NOMO-1 treated with dmso at 0.1 percent for 144 hours (cell line): ENCODE measurements at regions not wholly inside any gene's neighbourhood (a gene's known extent, or its start where the extent isn't known, plus 50 kb on each side); places are given as distances from the start of the nearest gene placed in this dataset.

Source experiments
- DNase-seq: peaks from one replicate; lab custom pipeline; 2025; ENCODE audit not compliant: unreplicated experiment; lab: John Stamatoyannopoulos, UW

DNA sequence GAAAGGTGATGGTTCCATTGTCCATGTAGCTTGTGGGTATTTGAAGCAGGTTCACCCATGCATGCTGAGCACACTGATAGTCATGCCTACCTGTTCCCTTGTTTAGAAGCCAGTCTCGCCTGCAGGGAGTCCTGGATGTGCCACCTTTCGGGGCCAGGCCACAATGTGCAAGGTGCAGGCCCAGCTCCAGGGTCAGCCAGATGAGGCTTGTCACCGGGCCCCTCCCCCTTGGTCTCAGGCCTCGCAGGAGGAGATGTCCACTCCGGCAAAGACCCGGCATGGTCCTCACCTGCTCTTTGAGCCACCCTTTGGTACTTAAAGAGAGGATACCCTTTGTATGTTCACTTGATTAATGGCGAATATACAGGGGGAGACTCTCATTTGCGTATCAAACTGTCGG lies 140.4 kb upstream of the RTL1 start:
- no peak for DNase-seq

DNA sequence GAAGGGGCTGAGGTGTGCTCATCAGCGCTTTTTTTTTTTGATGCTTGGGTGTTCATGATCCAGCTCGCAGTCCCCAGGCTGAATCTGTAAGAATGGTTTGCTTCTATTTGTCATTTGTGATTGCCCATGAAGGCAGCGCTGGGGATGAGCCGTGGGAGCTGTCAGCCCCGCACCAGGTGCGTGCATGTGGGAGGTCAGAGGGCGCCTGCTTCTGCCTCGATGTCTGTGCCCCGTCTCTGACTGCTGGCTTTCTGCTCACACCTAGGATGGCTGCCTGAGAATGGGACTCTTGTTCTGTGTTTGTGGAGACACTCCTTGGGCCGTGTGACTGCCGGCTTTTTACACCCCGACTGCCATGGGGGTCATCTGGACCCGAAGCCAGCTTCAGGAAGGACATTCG lies 141.2 kb upstream of the RTL1 start:
- no peak for DNase-seq

GRCh38 chr14:101045511-101045910 lies 142.0 kb upstream of the RTL1 start:
- DNase-seq, result no peak

GRCh38 chr14:101046071-101046470 lies 142.5 kb upstream of the RTL1 start:
- DNase-seq, result no peak

DNA sequence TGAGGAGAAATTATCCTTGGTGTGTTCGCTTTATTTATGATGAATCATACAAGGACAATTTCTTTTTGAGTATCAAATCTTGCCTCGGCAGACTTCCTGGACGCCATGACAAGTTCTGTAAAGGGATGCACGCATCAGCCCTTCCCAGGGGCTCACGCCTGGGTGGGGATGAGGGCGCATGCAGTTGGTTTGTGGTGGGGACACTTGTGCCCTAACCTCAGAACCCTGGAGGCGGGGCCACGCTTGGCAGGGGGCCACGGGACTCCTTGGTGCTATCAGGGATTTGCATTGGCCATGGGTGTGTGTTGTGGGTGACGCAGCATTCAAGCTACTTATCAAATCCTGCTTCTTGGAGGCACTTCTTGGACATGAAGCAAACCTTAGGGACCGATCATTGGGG lies 143.8 kb upstream of the RTL1 start:
- no peak for DNase-seq

DNA sequence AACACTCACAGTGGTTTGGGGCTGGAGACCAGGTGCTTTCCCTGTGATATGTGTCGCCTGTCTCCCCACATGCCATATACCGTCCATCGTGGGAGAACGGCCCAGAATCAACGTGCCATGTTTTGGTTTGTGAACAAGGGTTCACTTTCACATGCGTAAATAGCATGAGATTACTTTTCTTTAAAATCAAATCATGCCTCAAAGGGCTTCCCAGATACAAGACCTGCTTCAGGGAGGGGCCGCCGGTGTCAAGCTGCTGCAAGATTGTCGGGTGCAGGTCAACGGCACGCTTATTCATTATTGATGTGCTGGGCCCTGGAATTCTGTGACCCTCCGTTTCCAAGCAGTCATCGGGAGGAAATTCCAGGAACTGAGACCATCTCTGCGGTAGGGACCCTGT lies 145.2 kb upstream of the RTL1 start:
- no peak for DNase-seq

DNA sequence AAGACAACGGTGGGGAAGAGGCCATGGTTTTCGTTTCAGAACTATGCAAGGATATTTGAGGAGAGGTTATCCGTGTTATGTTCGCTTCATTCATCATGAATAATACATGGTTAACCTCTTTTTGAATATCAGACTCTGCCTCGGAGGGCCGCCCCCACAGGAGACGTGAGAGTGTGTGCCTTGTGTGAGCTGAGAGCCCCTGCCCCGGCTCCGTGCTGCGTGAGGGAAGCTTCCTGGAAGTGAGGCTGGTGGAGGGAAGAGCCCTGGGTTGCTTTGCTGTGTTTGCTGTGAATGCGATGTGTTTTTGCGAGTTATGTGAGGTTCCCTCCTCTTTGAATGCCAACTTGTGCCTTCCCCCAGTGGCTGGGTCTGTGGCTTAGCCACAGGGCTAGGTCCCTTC lies 146.0 kb upstream of the RTL1 start:
- no peak for DNase-seq

DNA sequence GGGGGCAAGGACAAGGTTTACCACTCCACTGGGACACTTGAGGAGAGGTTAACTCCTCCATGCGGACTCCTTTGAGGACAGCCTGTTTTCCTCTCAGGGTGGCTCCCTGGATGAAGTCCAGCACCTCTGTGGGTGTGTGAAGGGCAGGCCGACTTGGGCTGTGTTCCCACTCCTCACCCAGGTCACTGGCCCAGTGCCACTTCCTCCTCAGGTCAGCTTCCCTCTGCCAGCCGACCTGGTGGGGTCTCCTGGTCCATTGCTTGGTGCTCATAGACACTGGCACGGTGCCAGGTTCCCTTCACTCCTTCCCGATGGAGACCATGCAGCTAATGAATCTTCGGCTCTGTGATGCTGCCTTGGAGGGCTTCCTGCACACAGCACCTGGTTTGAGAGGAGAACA lies 146.4 kb upstream of the RTL1 start:
- no peak for DNase-seq

- DNase-seq, result no peak
Observed at GRCh38 chr14:101050901-101051490, 147.5 kb upstream of the RTL1 start.

GRCh38 chr14:101054671-101055070 lies 151.1 kb upstream of the RTL1 start:
- no peak for DNase-seq

- DNase-seq, result no peak
Observed at GRCh38 chr14:101055106-101055662, 151.7 kb upstream of the RTL1 start.

- DNase-seq, result no peak
Observed at GRCh38 chr14:101055776-101056374, 152.4 kb upstream of the RTL1 start.

- no peak for DNase-seq
Observed at GRCh38 chr14:101056446-101056845, 152.9 kb upstream of the RTL1 start.

GRCh38 chr14:101057394-101057793 lies 153.9 kb upstream of the RTL1 start:
- no peak for DNase-seq

- no peak for DNase-seq
Observed at GRCh38 chr14:101058571-101058970, 155.0 kb upstream of the RTL1 start.

GRCh38 chr14:101060171-101060601 lies 156.7 kb upstream of the RTL1 start:
- DNase-seq, result no peak

DNA sequence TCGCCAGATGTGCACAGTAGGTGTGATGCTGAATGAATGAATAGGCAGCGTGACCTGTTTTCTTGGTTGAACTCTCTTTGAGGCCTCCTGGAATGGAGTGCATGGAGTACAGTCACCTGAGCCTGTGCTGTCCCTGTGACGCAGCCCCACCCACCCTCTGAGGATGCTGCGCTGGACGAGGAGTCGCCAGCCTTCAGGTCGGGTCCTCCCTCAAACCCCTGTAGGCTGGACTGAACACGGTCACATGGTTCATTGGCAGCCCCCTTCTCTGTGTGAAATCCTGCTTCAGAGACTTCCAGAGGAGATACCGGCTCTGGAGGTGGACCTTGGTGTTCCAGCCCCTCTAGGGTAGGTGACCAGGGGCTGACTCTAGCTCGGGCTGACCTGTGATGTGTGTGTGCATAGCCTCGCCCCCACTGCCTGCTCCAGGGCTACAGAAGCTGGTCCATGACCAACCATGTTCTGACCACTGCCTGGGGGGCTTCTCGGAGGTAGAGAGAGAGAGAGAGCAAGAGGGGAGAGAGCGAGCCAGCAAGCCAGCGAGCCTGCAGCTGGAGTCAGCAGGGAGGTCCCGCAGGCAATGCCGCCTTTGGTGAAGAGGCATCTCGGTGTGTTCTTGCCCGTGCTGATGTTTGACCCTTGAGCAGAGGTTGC lies 158.0 kb upstream of the RTL1 start:
- no peak for DNase-seq

- DNase-seq, result no peak
Observed at GRCh38 chr14:101062065-101062450, 158.5 kb upstream of the RTL1 start.

GRCh38 chr14:101062601-101063000 lies 159.1 kb upstream of the RTL1 start:
- no peak for DNase-seq

DNA sequence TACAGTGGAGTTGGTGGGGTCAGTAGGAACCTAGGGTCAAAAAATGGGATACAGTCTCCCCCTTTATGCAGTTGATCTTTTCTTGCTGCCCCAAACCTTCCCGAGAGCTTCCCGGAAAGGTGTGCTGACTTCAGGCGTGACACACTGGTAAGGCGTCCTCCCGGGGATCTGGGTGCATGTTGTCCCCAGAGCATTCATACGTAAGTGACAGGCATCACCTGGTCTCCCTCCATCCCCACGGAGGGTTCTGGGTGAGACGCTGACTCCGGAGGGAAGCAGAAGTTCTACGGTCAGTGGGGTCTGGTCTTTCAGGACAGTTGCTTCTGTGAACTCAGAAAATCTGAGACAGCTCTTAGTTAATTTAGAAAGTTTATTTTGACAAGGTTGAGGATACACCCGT lies 159.6 kb upstream of the RTL1 start:
- DNase-seq, result no peak

GRCh38 chr14:101064121-101064661 lies 160.7 kb upstream of the RTL1 start:
- no peak for DNase-seq

DNA sequence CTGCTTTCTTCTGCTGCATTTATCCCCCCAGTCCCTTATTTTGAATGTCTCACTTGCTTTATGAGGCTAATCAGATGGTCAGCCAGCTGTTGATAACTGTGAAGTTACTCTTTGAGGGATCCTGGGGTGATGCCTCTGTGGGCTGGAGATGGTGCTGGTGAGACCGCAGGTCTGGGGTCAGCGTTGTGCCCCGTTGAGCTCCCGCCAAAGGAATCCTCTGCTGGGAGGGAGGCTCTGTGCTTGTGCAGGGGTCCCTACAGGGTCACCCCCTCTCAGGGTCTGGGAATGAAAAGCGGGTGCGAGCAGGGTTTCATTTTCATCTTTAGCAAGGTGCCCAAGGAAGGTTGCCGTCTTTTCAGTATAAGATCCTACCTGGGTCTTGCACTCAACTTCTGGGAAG lies 161.2 kb upstream of the RTL1 start:
- DNase-seq, result no peak
